ENCODE measurements at regions not wholly inside any gene's neighbourhood (a gene's known extent, or its start where the extent isn't known, plus 50 kb on each side); places are given as distances from the start of the nearest gene placed in this dataset.

DNA sequence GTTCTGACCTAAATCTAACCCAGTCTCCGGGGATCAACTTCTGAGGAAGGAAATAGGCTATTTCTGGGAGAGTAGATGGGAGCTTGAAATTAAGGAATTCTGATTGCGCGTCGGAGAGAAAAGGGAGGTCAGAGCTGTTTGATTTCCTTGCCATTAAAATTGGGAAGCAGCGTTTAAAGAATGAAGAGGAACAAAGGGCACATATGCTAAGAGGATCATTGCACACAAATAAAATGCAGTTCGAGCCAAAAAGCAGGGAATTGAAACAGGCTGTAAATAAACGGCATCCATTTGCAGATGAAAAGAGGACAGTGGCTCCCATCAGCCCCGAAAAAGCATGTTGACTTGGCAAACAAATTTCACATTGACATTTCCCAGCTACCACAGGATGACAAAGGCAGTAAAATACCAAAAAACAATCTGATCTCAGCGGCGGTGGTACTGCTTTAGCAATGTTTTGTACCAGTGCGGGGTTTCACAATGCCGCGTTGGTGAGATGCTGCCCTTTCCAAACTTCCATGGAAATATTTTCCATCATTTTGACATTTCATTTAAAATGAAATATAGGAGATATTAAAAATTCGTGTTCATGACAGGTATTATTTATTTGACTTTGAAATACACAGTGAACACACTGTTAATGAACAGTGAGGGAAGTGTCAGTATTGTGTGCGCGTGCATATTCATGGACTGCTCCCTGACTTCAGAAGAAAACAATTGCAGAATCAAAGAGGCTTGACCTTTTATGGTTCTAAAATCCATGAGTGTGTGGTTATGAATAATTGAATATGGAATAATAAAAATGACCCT, 108.8 kb downstream of the SQOR start:
- TF ChIP-seq CTCF (IDR thresholded peaks at IDR 0.05; ENCODE audit: insufficient read depth, low read length, poor library complexity, severe bottlenecking) (no peak), EZH2phosphoT487 (conservative IDR thresholded peaks at IDR 0.05; ENCODE audit: low read length) (no peak)

Measured in SU-DHL-6 (cell line).